Panc1 (cell line): ENCODE measurements at regions not wholly inside any gene's neighbourhood (a gene's known extent, or its start where the extent isn't known, plus 50 kb on each side); places are given as distances from the start of the nearest gene placed in this dataset.
"Not testable (repeated sequence)": the region's sequence is repeated elsewhere in the genome, so short reads cannot be mapped to it uniquely, and the experiment has no call there.

Experiments
- ATAC-seq: fragments of 200-7000 bp; cut with Tn5 transposase; 2 replicates; pipeline ENCODE4 v1.9.1; 2020; ENCODE audit warnings: mild to moderate bottlenecking, moderate library complexity
- BruUV-seq: library from RNA; stranded (reverse); fragments of 400-500 nt; replicated peaks from 2 replicates; lab custom pipeline; 2021; lab: Mats Ljungman, UMichigan
- CTCF ChIA-PET: fragments of 300-600 bp; sonication (Branson Sonifier 250); formaldehyde crosslinking; loops from one replicate; lab custom pipeline; 2022; ENCODE audit warnings: antibody characterized with exemption; lab: Charles Lee
- POLR2A ChIA-PET: fragments of 300-600 bp; sonication (Branson Sonifier 250); formaldehyde crosslinking; loops from one replicate; lab custom pipeline; 2022; ENCODE audit warnings: antibody characterized with exemption; lab: Charles Lee
- DNase-seq: peaks from one replicate; pipeline ENCODE4 v3.0.0-alpha.2; 2010; ENCODE audit warnings: low read depth, low spot score
- H3K27ac ChIP-seq: 2 replicates; pipeline ENCODE4 v1.5.1; 2011; ENCODE audit warnings: mild to moderate bottlenecking, low read length, inconsistent platforms
- H3K27me3 ChIP-seq: fragments of 200-500 bp; sonication (Bioruptor generic); 2 replicates; pipeline ENCODE4 v1.6.0; 2014; ENCODE audit warnings: low read length, inconsistent platforms; ENCODE audit not compliant: control insufficient read depth, insufficient read depth
- H3K36me3 ChIP-seq: fragments of 200-500 bp; sonication (Bioruptor generic); 2 replicates; pipeline ENCODE4 v1.5.1; 2014; ENCODE audit warnings: inconsistent platforms, mild to moderate bottlenecking, low read length, moderate library complexity; ENCODE audit not compliant: control insufficient read depth, insufficient read depth
- H3K4me1 ChIP-seq: 2 replicates; pipeline ENCODE4 v1.5.1; 2011; ENCODE audit warnings: inconsistent platforms, mild to moderate bottlenecking, low read length, moderate library complexity; ENCODE audit not compliant: control insufficient read depth, insufficient read depth
- H3K4me3 ChIP-seq, 2 experiments: 2 replicates each; pipeline ENCODE4 v1.5.1; 2011 to 2012; ENCODE audit warnings: low read depth in 2 of 2, low read length in 2 of 2, mild to moderate bottlenecking in 2 of 2, inconsistent platforms in 1 of 2, moderate library complexity in 1 of 2
- H3K9me3 ChIP-seq: fragments of 200-500 bp; sonication (Bioruptor generic); 2 replicates; pipeline ENCODE4 v1.5.1; 2014; ENCODE audit warnings: low read depth, mild to moderate bottlenecking, inconsistent platforms, low read length, moderate library complexity; ENCODE audit not compliant: control insufficient read depth, insufficient read depth
- CTCF ChIP-seq: fragments of 450-650 bp; IDR thresholded peaks from 2 replicates; pipeline ENCODE4 v1.5.1; 2017; ENCODE audit warnings: mild to moderate bottlenecking
- POLR2AphosphoS5 ChIP-seq: IDR thresholded peaks from 2 replicates; pipeline ENCODE4 v1.6.1; 2012; ENCODE audit warnings: mild to moderate bottlenecking, low read depth, low read length, moderate library complexity
- SIN3A ChIP-seq: IDR thresholded peaks from 2 replicates; pipeline ENCODE4 v1.6.1; 2012; ENCODE audit warnings: low read depth, mild to moderate bottlenecking, low read length, moderate library complexity, borderline replicate concordance; ENCODE audit not compliant: insufficient read depth
- TCF7L2 ChIP-seq: IDR thresholded peaks from 2 replicates; pipeline ENCODE4 v1.6.1; 2011; ENCODE audit warnings: mild to moderate bottlenecking, low read depth, low read length, inconsistent platforms
- in situ Hi-C: cut with HindIII; loops from 2 replicates; pipeline ENCODE4 v1.10.0; 2016; ENCODE audit warnings: low sequenced_read_pairs, low pct_unique_long_range_greater_than_20kb
- intact Hi-C: fragments of 100-400 bp; cut with micrococcal nuclease; formaldehyde crosslinking; loops from one replicate; pipeline ENCODE4 v1.10.0; 2022; ENCODE audit not compliant: unreplicated experiment
- TF ChIP-seq, protein P1 (sequence below), 2 experiments: IDR thresholded peaks; 2 replicates each; pipeline ENCODE4 v1.6.1; 2011 to 2012; ENCODE audit warnings: low read depth in 2 of 2, control low read depth in 1 of 2, low read length in 1 of 2, mild to moderate bottlenecking in 1 of 2, moderate library complexity in 1 of 2; ENCODE audit not compliant: insufficient read depth in 1 of 2

DNA sequence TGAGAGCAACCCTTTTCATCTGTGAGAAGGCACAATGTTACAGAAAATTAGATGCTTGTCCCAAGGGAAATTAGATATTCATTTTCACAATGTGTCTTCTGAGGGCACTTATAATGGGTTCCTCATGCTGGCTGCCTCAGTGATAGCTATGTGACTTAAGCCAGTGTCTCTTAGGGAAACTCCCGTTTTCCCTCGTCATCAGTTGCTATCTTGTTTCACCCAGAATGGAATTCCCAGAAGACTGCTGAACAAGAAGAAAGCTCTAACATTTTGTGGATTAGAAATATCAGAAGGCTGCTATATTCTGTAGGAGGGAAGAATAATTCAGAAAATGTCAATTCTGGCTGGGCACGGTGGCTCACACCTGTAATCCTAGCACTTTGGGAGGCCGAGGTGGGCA lies 67.9 kb upstream of the WDR72 start:
- Histone ChIP-seq H3K9me3 (peaks cover 3% of the 10 kb centered on the region; the same call in 1 of the 2 replicates), H3K27me3 (no peaks in the 10 kb centered on the region), H3K4me3 (no peak overlapping the region), H3K4me1 (peaks cover 2% of the 10 kb centered on the region; the same call in 1 of the 2 replicates), H3K36me3 (no peaks in the 10 kb centered on the region), H3K27ac (no peak overlapping the region)
- TF ChIP-seq CTCF (no peak), SIN3A (no peak), TCF7L2 (no peak), POLR2AphosphoS5 (no peak)
- TF ChIP-seq, protein P1, sequence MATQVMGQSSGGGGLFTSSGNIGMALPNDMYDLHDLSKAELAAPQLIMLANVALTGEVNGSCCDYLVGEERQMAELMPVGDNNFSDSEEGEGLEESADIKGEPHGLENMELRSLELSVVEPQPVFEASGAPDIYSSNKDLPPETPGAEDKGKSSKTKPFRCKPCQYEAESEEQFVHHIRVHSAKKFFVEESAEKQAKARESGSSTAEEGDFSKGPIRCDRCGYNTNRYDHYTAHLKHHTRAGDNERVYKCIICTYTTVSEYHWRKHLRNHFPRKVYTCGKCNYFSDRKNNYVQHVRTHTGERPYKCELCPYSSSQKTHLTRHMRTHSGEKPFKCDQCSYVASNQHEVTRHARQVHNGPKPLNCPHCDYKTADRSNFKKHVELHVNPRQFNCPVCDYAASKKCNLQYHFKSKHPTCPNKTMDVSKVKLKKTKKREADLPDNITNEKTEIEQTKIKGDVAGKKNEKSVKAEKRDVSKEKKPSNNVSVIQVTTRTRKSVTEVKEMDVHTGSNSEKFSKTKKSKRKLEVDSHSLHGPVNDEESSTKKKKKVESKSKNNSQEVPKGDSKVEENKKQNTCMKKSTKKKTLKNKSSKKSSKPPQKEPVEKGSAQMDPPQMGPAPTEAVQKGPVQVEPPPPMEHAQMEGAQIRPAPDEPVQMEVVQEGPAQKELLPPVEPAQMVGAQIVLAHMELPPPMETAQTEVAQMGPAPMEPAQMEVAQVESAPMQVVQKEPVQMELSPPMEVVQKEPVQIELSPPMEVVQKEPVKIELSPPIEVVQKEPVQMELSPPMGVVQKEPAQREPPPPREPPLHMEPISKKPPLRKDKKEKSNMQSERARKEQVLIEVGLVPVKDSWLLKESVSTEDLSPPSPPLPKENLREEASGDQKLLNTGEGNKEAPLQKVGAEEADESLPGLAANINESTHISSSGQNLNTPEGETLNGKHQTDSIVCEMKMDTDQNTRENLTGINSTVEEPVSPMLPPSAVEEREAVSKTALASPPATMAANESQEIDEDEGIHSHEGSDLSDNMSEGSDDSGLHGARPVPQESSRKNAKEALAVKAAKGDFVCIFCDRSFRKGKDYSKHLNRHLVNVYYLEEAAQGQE (IDR thresholded peaks at IDR 0.05; ENCODE audit: insufficient read depth in 1 of 2, low read depth in 2 of 2, low read length in 1 of 2): no peak
- ChIA-PET CTCF (interaction anchor here (0.7 kb wide), 1 partner anchor 134 kb away, joined by 3 read pairs; no protein-coding TSS in a partner anchor), POLR2A (no interaction called here)
- ATAC-seq (no peak), DNase-seq (no peak)
- in situ Hi-C loops: no loop called here
- no TSS peak for BruUV-seq
- intact Hi-C loops: no loop called here

DNA sequence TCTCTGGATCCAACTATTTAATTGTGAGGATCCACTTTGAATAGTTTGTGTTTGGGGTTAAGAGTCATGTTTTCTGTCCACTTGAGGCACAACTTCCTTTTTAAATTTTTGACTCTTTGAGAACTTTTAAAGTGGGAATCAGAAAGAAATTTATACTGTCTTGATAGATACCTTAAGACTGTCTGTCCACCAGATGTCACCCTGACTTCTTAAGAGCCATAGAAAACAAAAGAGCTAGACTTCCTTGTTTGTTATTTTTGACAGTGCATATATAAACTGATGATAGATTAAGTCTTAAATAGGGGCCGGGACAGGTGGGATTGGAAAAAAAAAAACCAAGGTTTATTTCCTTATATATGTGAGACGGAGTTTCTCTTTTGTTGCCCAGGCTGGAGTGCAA lies 52.1 kb upstream of the WDR72 start:
- in situ Hi-C loops (no loop called here), intact Hi-C loops (no loop called here)
- peak; percentile 69; the same call in 1 of the 2 replicates for ATAC-seq
- Histone ChIP-seq H3K27ac (no peak overlapping the region), H3K9me3 (no peaks in the 10 kb centered on the region), H3K4me1 (no peaks in the 10 kb centered on the region), H3K36me3 (no peaks in the 10 kb centered on the region), H3K27me3 (no peaks in the 10 kb centered on the region), H3K4me3 (no peak overlapping the region)
- no peak for DNase-seq
- no peak for TF ChIP-seq POLR2AphosphoS5
- TF ChIP-seq CTCF: peak; percentile 41; the same call in 1 of the 2 replicates
- ChIA-PET CTCF (interaction anchor here (0.5 to 0.6 kb wide), 3 partner anchors 14 to 1482 kb away, joined by 3 read pairs; no protein-coding TSS in a partner anchor), POLR2A (no interaction called here)
- no TSS peak for BruUV-seq

- CTCF ChIA-PET: interaction anchor here (0.9 kb wide), 1 partner anchor 1358 kb away, joined by 3 read pairs; no protein-coding TSS in a partner anchor
- DNase-seq, H3K36me3 ChIP-seq, H3K27me3 ChIP-seq, H3K9me3 ChIP-seq, H3K4me3 ChIP-seq, ATAC-seq, POLR2A ChIA-PET, H3K27ac ChIP-seq, BruUV-seq, intact Hi-C loops, H3K4me1 ChIP-seq, in situ Hi-C loops: not testable (repeated sequence)
Observed at GRCh38 chr15:53810306-53810705, 50.8 kb upstream of the WDR72 start.
